Transverse colon (tissue), 4 donors: ENCODE measurements at regions not wholly inside any gene's neighbourhood (a gene's known extent, or its start where the extent isn't known, plus 50 kb on each side); places are given as distances from the start of the nearest gene placed in this dataset.

Source experiments
- POLR2A ChIP-seq: fragments of 450-650 bp; IDR thresholded peaks from one replicate; pipeline ENCODE4 v1.6.1; 2016; ENCODE audit warnings: antibody characterized with exemption, mild to moderate bottlenecking, moderate library complexity
- POLR2AphosphoS5 ChIP-seq, 3 donors: sonication (generic); formaldehyde crosslinking; IDR thresholded peaks; one replicate each; pipeline ENCODE4 v1.6.1; 2016; ENCODE audit warnings: antibody characterized with exemption in 3 of 3
- TF ChIP-seq, protein P1 (sequence below), 5 experiments: fragments of 200-600 bp in 3 of 5; fragments of 450-650 bp in 2 of 5; sonication (generic) in 3 of 5; IDR thresholded peaks; 1 replicate in 2 of 5; 2 replicates in 3 of 5; pipeline ENCODE4 v1.5.1; 2016 to 2017; ENCODE audit warnings: antibody characterized with exemption in 5 of 5, inconsistent platforms in 3 of 5, mild to moderate bottlenecking in 2 of 5, moderate library complexity in 1 of 5

DNA sequence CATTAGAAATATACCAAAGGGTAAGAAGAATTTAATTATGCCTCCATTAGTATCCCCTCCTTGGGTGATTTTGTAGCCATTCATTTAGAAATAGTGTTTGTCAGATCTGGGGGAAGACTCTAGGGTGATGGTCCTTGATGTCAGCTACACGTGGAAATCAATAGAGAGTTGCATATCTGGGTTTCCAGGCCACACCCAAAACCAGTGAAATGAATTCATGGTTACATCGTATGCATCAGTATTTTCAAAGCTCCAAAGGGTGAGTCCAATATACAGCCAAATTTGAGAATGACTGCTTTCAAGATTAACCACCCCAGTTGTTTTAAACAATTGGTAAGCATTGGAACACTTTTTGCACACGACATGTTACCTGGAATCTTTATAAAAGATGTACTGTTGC lies 173.4 kb upstream of the SGCD start:
- TF ChIP-seq, protein P1, sequence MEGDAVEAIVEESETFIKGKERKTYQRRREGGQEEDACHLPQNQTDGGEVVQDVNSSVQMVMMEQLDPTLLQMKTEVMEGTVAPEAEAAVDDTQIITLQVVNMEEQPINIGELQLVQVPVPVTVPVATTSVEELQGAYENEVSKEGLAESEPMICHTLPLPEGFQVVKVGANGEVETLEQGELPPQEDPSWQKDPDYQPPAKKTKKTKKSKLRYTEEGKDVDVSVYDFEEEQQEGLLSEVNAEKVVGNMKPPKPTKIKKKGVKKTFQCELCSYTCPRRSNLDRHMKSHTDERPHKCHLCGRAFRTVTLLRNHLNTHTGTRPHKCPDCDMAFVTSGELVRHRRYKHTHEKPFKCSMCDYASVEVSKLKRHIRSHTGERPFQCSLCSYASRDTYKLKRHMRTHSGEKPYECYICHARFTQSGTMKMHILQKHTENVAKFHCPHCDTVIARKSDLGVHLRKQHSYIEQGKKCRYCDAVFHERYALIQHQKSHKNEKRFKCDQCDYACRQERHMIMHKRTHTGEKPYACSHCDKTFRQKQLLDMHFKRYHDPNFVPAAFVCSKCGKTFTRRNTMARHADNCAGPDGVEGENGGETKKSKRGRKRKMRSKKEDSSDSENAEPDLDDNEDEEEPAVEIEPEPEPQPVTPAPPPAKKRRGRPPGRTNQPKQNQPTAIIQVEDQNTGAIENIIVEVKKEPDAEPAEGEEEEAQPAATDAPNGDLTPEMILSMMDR (IDR thresholded peaks at IDR 0.05): no peak
- no peak for TF ChIP-seq POLR2AphosphoS5 (IDR thresholded peaks at IDR 0.05)
- no peak for TF ChIP-seq POLR2A
